ENCODE measurements at regions not wholly inside any gene's neighbourhood (a gene's known extent, or its start where the extent isn't known, plus 50 kb on each side); places are given as distances from the start of the nearest gene placed in this dataset.

DNA sequence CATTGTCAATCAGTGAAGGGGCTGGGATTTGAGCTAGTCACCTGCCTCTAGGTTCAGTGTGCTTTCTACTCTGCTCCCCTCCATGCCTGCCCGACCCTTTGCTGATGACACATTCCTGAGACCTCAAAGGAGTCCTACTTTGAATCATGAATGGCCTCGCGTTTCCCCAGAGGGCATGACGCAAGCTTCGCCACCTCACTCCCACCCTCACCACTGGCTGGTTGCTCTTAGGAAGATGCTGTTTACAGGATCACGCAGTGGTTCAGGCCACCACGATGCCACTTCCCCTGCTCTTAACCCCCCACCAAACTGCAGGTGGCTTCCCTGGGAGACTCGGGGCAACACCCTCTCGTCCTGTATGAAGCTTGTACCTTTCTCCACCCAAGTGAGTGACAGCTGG, 62.9 kb upstream of the B3GAT1 start:
- H3K4me3 ChIP-seq (ENCODE audit: severe bottlenecking), result no peak overlapping the region
- H3K4me1 ChIP-seq (ENCODE audit: insufficient read depth, poor library complexity, severe bottlenecking), result no peaks in the 10 kb centered on the region
- no peak for ATAC-seq (ENCODE audit: low read depth)
- TF ChIP-seq, protein P1, sequence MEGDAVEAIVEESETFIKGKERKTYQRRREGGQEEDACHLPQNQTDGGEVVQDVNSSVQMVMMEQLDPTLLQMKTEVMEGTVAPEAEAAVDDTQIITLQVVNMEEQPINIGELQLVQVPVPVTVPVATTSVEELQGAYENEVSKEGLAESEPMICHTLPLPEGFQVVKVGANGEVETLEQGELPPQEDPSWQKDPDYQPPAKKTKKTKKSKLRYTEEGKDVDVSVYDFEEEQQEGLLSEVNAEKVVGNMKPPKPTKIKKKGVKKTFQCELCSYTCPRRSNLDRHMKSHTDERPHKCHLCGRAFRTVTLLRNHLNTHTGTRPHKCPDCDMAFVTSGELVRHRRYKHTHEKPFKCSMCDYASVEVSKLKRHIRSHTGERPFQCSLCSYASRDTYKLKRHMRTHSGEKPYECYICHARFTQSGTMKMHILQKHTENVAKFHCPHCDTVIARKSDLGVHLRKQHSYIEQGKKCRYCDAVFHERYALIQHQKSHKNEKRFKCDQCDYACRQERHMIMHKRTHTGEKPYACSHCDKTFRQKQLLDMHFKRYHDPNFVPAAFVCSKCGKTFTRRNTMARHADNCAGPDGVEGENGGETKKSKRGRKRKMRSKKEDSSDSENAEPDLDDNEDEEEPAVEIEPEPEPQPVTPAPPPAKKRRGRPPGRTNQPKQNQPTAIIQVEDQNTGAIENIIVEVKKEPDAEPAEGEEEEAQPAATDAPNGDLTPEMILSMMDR (IDR thresholded peaks at IDR 0.05; ENCODE audit: poor library complexity, severe bottlenecking), result no peak
- peaks cover 11% of the 10 kb centered on the region for H3K27me3 ChIP-seq (ENCODE audit: insufficient read depth, poor library complexity, severe bottlenecking)
- no peak overlapping the region for H3K27ac ChIP-seq (ENCODE audit: poor library complexity, severe bottlenecking)
- no peak for DNase-seq (ENCODE audit: low spot score)
- H3K36me3 ChIP-seq (ENCODE audit: low read depth), result no peaks in the 10 kb centered on the region
- no peaks in the 10 kb centered on the region for H3K9me3 ChIP-seq (ENCODE audit: severe bottlenecking)

DNA sequence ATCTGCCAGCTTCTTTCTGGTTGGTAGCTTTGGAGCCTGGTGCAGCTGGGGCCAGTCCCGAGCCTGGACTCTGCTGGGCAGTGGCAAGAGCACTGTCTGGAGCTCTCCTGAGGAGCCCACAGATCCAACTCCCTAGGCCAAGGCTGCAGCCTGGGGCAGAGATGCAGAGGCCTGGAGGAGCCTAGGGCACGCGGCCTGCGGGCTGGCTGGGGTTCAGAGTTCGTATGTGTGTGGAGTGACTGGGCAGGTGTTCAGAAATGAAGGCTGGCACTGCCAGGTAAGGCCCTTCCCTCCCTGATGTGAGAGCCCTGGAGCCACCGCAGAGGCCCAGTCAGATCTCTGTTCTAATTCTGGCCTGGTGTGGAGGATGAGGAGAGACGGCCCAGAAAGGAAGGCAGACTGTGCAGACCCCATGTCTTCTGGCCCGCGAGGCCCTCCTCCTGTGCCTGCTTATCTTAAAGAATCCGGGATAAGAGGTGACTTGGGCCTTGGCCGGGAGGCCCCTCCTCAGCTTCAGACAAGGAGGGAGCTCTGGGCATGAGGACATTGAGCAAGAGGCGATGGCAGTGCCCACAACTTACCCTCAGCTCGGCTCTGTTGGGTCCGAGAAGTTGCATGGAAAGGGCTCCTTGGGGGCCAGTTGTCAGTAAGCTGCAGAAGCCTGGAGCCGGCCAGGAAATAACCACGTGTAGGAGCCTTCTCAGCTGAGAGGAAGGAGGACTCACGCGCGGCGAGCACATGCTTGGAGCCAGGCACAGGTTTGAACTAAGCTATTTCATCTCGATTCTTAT, 62.2 kb upstream of the B3GAT1 start:
- no peak overlapping the region for H3K4me3 ChIP-seq (ENCODE audit: severe bottlenecking)
- no peaks in the 10 kb centered on the region for H3K9me3 ChIP-seq (ENCODE audit: severe bottlenecking)
- ATAC-seq (ENCODE audit: low read depth) (no peak), DNase-seq (ENCODE audit: low spot score) (no peak)
- H3K27ac ChIP-seq (ENCODE audit: poor library complexity, severe bottlenecking), result no peak overlapping the region
- peaks cover 11% of the 10 kb centered on the region for H3K27me3 ChIP-seq (ENCODE audit: insufficient read depth, poor library complexity, severe bottlenecking)
- TF ChIP-seq, protein P1 (IDR thresholded peaks at IDR 0.05; ENCODE audit: poor library complexity, severe bottlenecking), result no peak
- H3K36me3 ChIP-seq (ENCODE audit: low read depth), result no peaks in the 10 kb centered on the region
- H3K4me1 ChIP-seq (ENCODE audit: insufficient read depth, poor library complexity, severe bottlenecking), result no peaks in the 10 kb centered on the region

DNA sequence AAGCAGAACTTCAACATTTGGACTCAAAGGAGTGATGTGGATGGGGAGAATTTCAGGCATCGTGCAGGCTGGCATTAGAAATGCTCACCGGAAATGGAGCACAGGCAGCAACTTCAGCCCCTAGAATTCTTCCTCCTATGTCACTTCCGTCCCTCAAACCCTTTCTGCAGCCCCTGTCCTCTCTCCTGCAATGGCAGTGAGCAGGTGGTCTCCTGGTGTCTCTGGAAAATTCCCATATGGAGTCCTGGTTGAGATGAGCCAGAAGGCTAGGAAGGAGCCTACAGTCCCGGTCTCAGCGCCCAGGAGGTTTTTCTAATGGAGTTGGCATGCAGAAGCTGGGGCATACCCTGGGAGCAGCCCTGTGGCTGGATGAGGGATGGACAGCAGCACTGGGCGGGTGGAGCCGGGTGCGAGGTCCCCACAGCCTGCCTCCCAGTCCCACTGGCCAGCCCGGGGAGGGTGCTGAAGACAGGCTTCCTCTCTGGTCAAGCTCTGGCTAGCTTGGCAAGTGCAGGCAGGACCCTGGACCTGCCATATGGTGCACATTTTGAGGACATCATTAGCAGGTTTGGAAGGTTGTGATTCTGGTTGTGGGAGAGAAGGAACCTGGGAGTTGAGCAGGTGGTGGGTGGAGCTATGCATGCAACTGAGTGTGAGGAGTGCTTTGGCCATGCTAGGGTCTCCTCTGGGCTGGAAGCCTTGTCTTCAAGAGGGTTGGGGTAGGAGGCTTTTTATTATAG, 59.8 kb upstream of the B3GAT1 start:
- no peaks in the 10 kb centered on the region for H3K9me3 ChIP-seq (ENCODE audit: severe bottlenecking)

DNA sequence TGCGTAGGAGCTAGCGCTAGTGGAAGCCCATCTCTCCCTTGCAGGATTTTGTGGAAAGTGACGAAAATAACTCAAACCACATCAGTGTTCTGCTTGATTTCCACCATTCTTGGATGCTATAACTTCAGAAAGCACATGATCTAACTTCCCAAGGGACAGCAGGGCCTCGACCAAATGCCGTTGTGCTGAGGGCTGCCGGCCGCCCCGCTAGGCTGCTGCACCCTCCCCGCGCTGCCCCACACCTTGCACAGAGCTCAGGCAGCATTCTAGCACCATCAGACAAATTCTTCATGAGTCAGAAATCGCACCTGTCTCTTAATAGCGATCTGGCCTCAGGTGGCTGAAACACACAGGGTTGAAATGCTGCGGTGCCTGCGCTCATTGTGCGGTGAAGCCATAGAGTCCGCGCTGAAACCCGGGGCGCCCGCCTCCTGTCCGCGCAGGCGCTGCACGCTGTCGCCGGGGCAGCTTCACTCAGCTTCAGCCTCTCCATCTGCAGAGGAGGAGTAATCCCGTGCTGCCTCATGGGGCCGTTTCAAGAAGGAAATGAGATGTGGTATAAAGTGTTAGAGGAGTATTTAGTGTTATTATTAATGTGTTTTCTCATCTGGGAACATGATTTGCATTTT, 59.2 kb upstream of the B3GAT1 start:
- Histone ChIP-seq H3K9me3 (ENCODE audit: severe bottlenecking) (no peaks in the 10 kb centered on the region), H3K4me1 (ENCODE audit: insufficient read depth, poor library complexity, severe bottlenecking) (no peaks in the 10 kb centered on the region), H3K36me3 (ENCODE audit: low read depth) (no peaks in the 10 kb centered on the region), H3K4me3 (ENCODE audit: severe bottlenecking) (no peak overlapping the region), H3K27me3 (ENCODE audit: insufficient read depth, poor library complexity, severe bottlenecking) (peaks cover 26% of the 10 kb centered on the region), H3K27ac (ENCODE audit: poor library complexity, severe bottlenecking) (no peak overlapping the region)
- DNase-seq (ENCODE audit: low spot score), result no peak
- TF ChIP-seq, protein P1 (IDR thresholded peaks at IDR 0.05; ENCODE audit: poor library complexity, severe bottlenecking), result no peak
- no peak for ATAC-seq (ENCODE audit: low read depth)

More for the DNA sequence above, 59.8 kb upstream of the B3GAT1 start:
- Histone ChIP-seq H3K27ac (ENCODE audit: poor library complexity, severe bottlenecking) (no peak overlapping the region), H3K4me3 (ENCODE audit: severe bottlenecking) (no peak overlapping the region), H3K4me1 (ENCODE audit: insufficient read depth, poor library complexity, severe bottlenecking) (no peaks in the 10 kb centered on the region), H3K27me3 (ENCODE audit: insufficient read depth, poor library complexity, severe bottlenecking) (peaks cover 19% of the 10 kb centered on the region), H3K36me3 (ENCODE audit: low read depth) (no peaks in the 10 kb centered on the region)
- DNase-seq (ENCODE audit: low spot score) (no peak), ATAC-seq (ENCODE audit: low read depth) (no peak)
- TF ChIP-seq, protein P1 (IDR thresholded peaks at IDR 0.05; ENCODE audit: poor library complexity, severe bottlenecking), result no peak
